ENCODE measurements at regions not wholly inside any gene's neighbourhood (a gene's known extent, or its start where the extent isn't known, plus 50 kb on each side); places are given as distances from the start of the nearest gene placed in this dataset.

DNA sequence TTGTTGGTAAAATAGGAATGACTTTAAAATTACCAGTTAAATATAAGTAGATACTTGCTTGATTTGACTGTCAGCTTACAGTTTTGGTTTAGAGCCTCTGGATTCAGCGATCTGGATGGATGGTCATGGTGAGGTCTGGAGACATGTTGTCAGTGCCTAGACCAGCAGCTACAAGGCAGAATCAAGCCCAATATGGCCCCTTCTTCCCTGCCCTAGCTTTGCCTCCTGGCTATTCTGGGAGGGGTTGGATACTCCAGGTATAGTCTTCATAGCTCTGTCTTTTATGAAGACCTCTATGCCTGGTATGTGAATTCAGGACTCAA lies 166.5 kb upstream of the VIPR2 start:
- TF ChIP-seq, protein P1, sequence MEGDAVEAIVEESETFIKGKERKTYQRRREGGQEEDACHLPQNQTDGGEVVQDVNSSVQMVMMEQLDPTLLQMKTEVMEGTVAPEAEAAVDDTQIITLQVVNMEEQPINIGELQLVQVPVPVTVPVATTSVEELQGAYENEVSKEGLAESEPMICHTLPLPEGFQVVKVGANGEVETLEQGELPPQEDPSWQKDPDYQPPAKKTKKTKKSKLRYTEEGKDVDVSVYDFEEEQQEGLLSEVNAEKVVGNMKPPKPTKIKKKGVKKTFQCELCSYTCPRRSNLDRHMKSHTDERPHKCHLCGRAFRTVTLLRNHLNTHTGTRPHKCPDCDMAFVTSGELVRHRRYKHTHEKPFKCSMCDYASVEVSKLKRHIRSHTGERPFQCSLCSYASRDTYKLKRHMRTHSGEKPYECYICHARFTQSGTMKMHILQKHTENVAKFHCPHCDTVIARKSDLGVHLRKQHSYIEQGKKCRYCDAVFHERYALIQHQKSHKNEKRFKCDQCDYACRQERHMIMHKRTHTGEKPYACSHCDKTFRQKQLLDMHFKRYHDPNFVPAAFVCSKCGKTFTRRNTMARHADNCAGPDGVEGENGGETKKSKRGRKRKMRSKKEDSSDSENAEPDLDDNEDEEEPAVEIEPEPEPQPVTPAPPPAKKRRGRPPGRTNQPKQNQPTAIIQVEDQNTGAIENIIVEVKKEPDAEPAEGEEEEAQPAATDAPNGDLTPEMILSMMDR (IDR thresholded peaks at IDR 0.05), result no peak
- no peak for TF ChIP-seq POLR2A (IDR thresholded peaks at IDR 0.05)
- no peak for TF ChIP-seq POLR2AphosphoS5 (IDR thresholded peaks at IDR 0.05; ENCODE audit: insufficient read depth in 1 of 2, low read depth in 1 of 2)

Measured in vagina (tissue), 2 donors.